ENCODE measurements at regions not wholly inside any gene's neighbourhood (a gene's known extent, or its start where the extent isn't known, plus 50 kb on each side); places are given as distances from the start of the nearest gene placed in this dataset.
A peak's percentile ranks its signal among the peaks of the same experiment; 100 is the strongest.
"Not testable (repeated sequence)": the region's sequence is repeated elsewhere in the genome, so short reads cannot be mapped to it uniquely, and the experiment has no call there.

DNA sequence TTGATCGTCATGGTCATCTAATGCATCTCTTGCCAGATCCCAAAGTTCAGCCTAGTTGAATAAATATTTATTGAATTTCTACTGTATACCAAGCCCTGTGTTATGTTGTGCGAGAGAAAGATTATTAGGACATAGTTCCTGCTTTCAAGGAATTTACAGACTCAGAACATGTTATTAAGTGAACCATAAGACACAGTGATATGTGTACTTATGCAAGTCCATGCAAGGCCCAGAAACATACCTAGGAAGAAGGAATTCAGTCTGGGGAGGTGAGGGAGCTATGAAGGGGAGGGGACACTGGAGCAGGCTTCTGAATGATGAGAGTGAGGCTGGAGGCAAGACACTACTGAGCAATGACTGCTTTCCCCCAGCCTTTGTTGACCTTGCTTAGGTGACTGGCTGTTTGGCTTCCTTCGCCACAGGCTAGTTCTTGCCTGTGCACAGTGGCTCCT lies 81.4 kb downstream of the ACAA2 start:
- no peak for DNase-seq

DNA sequence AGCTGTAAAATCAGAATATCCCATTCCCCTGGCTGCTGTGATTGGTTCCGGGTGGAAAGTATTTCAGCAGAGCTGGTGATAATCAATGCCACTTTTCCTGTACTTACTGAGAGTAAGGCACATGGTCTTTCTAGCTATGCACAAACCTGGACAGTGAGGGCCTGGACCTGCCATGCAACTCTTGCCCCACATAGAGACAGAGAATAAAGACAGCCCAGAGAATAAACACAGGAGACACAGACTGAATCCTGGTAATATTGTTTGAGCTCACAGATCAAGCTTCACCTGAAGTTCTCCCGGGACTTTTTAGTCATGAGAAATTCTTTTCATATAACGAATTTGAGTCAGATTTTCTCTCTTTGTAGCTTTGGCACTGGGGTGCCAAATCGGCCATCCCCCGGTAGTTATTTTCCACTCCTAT lies 81.9 kb downstream of the ACAA2 start:
- no peak for DNase-seq

DNA sequence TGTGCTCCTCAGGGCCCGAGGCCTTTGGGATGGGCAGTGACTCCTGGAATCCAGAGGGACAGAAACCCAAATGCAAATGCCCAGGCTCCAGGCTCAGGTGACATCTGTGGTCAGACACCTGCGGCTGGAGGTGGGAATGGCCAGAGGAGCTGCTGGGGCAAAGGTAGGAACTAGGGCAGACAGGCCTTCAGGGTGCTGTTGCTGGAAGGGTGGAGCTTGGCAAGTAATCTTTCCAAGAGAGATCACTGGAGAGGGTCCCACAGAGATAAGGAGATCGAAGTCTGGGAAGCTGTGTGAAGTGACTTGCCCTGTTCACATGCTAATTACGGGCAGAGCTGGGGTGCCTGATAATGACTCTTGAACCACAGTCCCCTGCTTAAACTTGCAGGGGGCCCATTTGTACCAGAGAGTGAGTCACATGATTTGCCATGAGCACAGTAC lies 82.4 kb downstream of the ACAA2 start:
- no peak for DNase-seq

DNA sequence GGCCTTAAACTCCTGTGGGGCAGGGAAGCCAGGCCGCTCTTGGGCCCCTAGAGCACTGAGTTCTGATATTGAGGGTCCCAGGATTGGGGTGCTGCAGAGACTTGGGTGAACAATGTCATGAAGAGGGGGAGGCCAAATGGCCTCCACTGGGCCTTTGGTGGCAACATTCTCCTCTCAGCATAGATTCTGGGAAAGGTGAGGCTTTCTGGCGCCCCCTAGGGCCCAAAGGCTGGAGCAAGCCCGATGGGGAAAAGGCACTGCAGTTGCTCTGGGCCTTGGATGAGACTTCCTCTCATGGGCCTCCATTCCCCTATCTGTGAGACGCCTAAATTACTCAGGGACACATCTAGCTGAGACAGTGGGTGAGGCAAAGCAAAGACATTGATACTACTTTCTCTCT lies 84.8 kb downstream of the ACAA2 start:
- DNase-seq: peak in 9 of 56 donors; percentile 2 to 45 (median 15)

DNA sequence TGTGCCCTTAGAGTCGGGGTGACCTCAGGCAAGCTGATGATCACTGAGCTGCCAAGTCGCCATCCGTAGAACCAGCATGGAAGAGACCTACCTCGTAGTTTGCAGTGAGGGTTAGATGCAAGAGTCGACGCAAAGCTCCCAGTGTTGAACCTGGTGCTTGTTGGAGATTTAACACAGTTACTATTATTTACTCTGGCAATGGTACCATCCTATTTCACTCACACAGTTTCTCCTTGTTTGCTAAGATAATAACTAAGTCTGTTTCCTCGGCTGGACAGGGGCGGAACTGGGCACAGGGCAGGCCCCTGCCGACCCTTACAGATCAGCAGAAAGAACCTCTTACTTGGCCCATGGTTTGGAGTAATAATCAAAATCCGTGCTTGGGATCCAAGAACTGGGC lies 85.5 kb downstream of the ACAA2 start:
- no peak for DNase-seq

DNA sequence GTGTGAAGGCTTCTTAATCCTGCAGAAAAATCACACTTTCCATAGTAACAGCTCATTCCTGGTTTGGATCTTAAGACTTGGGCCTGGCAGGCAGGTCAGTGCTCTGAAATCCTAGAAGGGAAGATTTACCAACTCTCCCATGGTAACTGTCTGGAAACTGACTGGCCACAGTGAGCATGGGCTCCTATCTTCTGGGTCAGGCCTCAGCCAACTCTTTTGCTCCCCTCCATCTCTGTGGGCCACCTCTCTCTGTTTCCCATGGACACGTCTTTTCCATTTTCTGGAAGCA lies 86.7 kb downstream of the ACAA2 start:
- DNase-seq: no peak

DNA sequence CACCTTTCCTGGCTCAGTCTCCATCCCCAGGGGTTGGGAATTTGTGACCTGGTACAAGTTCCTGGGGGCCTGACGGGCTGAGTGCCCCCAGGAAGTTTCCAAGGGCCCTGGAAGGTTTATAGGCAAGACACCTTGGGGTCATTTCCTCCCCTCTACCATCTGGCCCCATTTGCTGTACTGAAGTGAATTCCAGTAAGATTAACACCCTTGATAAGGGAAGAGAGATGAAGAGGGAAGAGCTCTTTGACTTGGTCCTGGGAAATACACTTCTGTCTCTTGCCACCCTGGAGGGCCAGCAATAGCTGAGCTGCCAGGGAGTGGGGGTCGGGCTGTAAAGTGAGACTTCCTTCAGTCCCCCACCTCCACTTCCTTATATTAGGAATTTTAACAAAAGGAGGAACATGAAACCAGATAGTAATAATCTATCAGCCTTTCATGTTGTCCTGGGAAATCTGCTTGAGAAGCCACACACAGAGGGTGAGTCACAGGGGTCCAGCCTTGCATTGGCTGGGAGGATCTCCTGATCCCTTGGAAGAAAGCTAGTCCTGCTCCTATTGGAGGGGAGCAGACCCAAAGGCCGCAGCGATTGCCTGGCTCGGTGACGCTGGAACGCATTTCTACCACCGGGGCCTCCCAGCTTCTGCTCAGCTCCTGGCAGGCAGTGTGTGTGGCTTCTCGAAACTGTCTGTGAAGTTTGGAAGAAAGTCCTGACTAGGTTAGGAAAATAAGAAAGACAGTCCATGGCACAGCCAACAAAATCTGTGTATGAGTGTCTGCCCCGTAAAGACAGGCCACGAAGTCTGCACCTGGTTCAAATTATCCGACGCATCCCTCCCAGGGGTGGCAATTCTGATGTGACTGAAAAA lies 87.3 kb downstream of the ACAA2 start:
- DNase-seq: peak in 1 of 56 donors; percentile 9

DNA sequence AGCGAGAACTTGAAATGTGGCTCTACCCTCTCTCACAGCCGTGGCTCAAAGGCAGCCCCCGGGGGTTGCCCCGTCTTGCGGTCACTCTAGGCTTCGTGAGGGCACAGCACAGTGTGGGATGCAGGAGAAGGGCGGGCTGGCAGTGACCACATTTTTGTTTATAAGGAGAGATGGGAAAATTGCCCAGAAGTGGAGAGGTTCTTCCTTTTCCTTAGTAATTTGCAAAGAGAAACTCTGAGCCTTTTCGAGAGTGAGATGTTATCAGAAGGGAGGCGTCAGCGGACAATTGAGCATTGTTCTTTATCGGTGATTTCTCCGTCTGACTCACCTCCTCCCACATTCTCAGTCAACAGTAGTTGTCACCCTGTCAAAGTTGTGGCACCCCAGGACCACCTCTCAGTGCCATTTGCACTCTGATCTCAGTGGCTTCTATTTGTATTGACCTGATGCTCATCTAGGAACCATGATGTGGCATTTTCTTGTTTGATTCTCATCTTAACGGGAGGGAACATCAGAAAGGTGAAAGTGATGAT lies 89.6 kb downstream of the ACAA2 start:
- DNase-seq: no peak

DNA sequence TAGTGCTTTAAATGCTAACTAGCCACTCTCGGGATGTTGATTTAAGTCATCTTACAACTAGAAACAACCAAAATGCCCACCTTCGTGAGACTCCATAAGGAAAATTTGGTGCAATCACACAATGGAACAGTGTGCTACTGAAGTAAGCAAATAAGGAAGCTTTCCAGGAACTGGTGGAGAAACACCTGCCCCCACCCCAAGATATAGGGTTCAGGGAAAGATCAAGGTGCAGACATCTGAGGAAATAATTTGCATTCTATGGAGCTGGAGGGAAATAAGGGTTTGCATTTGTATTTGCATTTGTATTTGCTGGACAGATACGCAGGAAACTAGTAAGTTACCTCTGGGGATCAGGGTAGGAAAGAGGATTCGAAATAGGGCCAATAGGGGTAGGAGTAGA lies 90.9 kb downstream of the ACAA2 start:
- DNase-seq: no peak

DNA sequence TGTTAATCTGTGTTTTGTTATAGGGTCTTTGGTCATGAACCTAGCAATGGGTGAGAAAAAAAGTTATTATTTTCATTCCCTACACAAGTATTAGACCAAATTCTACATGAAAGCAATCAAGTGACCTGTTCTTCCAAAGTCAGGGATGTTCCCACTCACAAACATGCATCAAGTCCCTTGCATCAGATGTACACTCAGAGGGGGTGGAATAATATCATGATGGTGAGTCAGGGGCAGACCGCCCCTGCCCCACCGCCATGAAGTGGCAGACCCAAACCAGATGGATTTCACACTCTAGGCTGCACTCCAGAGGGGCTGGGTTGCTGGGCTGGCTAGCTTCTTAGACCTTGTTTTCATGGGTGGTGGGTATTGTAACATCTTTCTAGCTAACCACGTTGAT lies 91.4 kb downstream of the ACAA2 start:
- no peak for DNase-seq

DNA sequence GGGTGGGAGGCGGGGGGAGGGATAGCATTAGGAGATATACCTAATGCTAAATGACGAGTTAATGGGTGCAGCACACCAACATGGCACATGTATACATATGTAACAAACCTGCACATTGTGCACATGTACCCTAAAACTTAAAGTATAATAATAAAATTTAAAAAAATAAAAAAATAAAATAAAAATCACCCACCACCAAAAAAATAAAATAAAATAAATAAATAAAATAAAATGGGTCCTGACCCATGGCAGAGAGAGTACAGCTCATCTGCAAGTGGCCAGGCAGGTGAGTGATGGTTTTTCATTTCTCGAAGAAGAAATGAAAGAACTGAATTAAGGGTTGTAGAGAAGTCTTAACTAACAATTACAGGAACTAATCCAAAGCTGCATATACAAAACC lies 92.4 kb downstream of the ACAA2 start:
- not testable (repeated sequence) for DNase-seq

DNA sequence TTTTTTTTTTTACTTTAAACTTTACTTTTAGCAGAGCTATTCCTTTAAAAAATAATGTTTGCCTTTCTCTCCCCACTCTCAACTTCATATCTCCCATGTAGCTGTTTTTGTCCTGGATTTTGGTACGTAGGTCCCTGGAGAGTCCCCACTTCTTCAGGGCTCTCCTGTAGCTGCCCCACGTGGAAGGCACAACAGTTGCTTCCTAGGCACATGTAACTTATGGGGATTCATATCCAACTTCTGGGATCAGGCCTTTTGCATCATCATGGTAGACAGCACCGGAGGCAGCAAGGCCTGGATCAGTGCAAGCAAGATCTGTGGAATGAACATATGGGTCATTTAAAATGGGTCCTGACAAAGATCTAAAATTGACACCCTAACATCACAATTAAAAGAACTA lies 95.7 kb downstream of the ACAA2 start:
- DNase-seq: no peak

DNA sequence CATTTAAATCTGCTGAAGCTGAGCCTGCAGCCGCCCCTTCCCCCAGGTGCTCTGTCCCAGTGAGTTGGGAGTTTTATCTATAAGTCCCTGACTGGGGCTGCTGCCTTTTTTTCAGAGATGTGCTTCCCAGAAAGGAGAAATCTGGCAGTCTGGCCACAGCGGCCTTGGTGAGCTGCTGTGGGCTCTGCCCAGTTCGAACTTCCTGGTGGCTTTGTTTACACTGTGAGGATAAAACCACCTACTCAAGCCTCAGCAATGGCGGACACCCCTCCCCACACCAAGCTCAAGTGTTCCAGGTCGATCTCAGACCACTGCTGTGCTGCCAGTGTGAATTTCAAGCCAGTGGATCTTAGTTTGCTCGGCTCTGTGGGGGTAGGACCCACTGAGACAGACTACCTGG lies 97.3 kb downstream of the ACAA2 start:
- no peak for DNase-seq

DNA sequence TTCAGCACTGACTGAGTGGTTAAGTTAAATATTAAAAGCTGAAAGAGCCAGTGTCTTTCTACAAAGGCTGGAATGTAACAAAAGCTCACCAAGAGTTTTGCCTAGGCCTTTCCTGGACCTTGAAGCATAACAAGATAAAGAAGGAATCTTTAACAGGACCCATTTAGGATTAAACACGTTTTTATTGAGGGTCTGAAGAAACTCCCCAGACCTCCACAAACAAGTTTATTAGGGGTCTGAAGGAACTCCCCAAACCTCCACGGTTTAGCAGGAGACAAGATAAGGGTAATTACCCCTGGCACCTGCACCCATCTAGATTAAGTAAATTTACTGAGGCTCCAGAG lies 104.0 kb downstream of the ACAA2 start:
- no peak for DNase-seq

DNA sequence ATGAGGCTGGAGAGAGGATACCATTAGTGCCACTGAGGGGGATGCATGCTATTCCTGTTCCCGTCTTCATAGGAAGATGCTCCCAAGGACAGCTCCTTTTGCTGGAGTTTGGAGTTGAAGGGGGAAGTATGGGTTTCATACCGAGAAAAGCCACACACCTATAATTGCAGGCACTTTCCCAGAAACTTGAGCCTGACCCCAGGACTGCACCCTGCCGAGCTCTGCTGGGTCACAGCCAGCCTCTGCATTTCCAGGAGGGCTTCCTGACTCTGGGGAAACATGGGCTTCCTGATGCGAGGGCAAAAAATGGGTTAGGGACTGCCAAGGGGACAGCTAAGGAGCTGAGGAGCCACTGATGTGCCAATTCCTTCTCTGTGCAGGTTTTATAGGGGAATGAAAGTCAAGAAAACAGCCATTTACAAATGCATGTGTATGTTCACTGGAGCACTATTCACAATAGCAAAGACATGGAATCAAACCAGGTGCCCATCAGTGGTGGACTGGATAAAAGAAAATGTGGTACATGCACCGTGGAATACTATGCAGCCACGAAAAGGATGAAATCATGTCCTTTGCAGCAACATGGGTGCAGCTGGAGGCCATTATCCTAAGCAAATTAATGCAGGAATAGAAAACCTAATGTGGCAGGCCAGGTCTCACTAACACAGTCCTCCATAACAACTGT lies 104.5 kb downstream of the ACAA2 start:
- DNase-seq: no peak

DNA sequence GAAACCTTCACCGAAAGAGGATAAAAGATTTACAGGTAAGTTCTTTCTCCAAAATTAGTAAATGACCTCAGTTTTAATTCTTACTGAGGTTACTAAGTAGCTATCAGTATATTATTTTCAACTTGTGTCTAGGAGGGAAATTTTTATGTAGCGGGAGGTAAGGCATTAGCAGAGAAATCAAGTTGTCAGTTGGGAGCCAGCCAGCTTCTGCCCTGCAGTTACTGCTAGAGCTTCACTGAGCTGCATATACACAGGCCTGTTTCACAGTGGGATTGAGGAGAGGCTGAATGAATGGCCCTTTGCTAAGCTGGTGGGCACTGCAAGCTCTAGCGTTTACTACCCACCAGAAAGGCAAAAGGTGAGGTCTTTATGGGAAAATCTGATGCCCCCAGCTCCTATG lies 105.7 kb downstream of the ACAA2 start:
- DNase-seq: peak in 2 of 56 donors; percentile 1 to 7

DNA sequence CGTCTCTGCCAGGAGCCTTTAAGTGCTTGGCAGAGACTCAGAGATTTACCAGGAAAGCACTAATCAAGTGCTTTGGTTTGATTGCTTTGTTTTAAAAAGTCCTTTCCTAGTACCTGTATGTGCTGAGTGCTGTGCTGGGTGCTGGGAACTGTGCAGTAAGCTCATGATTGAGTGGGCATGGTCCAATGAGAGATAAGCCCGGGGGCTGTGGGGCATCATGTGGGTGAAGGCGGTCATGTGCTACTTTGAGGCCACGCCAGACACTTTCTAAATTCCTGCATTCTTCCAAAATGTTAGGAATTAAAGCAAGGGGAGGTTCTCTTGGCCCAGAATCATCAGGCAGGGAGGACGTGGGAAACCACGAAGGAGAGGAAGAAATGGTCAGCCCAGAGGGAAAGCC lies 109.0 kb downstream of the ACAA2 start:
- no peak for DNase-seq

DNA sequence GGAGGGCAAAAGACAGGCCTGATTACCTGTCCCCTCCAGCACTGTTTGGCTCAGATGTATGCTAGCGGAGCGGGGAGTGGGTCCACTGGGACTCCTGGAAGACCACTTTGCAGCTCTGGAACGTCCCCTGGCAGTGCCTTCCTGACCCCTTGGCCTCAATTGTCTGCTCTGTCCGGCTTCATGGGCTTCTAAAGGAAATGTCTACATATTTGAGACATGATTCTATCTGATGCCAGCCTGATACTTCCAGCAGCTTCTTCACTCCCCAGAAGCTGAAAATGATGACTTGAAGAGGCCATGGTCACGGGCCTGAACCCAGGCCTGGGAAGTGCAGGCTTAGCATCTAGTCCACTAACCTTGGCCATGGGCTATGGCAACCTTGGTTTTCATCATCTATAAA lies 112.1 kb downstream of the ACAA2 start:
- no peak for DNase-seq

DNA sequence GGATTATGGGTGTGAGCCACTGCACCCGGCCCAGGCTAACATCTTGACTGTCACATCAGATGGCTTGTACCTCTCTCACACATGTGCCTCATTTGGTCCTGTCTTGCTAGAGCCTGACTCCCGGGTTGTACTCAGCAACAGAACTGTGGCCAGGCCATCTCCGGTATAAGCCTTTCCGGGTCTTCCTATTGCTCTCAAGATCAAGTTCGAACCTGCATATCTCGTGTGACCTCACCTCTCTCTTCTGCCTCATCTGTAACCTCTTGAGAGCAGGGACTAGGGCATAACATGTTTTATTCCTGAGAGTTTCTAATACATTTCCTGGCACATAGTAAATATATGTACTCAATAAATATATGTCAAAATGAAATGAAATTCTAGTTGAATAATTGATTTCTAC lies 114.0 kb downstream of the ACAA2 start:
- DNase-seq: no peak

DNA sequence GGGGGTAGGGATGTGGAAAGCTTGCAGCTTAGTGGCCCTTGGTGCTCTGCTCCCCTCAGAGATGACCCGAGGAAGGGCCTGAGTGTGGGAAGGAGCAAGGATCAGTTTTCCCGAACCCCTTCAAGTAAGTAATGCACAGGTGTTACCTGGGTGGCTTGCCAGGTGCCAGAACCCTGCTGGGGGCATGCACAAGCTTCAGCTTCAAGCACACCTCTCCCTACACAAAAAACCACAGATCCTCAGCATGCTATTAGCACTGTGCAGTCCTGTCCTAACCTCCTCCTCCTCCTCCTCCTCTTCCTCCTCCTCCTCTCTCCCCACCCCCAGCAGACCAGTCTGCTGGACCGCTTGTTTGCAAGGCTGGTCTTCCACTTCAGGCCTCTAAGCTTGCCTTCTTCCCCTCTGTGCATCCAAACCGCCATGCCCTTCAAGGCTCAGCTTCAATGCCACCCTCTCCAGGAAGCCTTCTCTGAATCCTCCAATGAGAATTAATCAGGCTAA lies 114.8 kb downstream of the ACAA2 start:
- DNase-seq: no peak

DNA sequence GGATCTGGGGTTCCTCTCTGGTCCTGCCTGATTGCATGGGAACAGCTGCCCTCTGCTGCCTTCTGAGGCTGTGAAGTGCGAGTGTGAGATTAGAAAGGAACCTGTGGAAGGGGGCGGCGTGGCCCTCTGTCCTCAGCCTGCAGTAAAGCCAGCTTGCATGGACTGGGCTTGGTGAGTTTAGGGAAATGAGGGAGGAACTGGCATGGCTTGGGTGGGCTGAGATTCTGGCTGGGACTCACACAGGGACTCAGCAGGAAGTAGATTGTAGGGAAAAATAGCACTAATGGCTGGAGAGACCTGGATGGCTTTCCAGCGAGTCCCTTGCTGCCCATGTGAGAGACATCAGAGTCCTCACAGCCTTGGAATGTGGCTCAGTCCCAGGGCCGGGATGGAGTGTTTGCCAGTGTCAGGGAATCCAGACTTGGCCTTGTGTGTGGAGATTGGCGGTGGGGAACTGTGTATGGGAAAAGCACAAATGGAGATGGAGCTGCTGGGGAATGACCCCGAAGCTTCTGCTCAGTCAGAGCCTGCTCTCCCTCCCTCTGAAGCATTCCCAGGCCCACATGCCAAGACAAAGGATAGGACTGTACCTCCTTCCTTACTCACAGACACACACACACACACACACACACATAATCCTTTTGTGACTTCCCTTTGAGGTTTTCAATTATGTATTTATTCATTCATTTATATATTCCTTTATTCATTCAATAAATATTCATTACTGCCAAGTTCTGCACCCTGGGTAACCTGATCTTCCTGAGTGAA lies 115.4 kb downstream of the ACAA2 start:
- no peak for DNase-seq

DNA sequence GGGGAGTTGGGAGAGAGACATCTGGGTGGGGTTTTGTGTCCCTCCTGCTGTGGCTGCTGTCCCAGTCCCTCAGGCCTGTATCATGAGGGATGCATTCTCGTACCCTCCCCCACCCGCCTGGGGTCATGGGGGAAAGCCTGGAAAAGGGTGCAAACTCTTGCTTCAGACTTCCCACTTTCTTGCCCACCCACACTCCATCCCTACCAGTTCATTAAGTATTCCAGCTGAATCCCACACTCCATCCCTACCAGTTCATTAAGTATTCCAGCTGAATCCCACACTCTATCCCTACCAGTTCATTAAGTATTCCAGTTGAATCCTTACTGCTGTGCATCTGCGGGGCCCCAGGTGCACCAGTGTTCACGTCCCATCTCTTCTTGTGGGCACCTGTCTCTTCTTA lies 116.3 kb downstream of the ACAA2 start:
- DNase-seq: no peak

Data from amygdala (tissue), 56 donors.